ENCODE measurements at regions not wholly inside any gene's neighbourhood (a gene's known extent, or its start where the extent isn't known, plus 50 kb on each side); places are given as distances from the start of the nearest gene placed in this dataset.

- TF ChIP-seq CTCF (IDR thresholded peaks at IDR 0.05) (no peak), ZFX (IDR thresholded peaks at IDR 0.05; ENCODE audit: borderline replicate concordance) (no peak)
These were observed 433.7 kb upstream of the GYPC start for GRCh38 chr2:126222278-126222677.

All from 22Rv1 (cell line).